GM21515 (cell line): ENCODE measurements at regions not wholly inside any gene's neighbourhood (a gene's known extent, or its start where the extent isn't known, plus 50 kb on each side); places are given as distances from the start of the nearest gene placed in this dataset.

Experiments
- ATAC-seq: cut with Tn5 transposase; IDR thresholded peaks from one replicate; pipeline ENCODE4 v1.9.1; 2021; ENCODE audit not compliant: unreplicated experiment

DNA sequence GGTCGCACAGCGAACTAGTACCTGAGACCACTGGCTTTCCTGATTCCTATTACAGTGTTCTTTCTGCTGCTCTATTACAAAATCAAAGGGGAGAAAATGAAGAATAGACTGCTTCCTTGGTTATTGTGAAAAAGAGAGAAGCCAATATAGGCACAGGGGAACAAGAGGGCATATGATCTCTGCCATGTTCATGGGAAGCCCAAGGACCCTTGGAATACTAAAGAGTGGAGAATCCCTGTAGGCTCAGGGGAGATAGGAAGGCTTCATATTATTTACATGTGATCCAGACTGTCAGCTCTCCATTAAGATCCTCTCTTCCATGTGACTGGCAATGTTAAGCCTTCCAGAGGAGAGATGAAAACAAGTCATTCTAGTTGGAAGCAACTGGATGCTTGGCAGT lies 135.7 kb upstream of the MYCN start:
- ATAC-seq, result no peak

- ATAC-seq, result no peak
These were observed 135.1 kb upstream of the MYCN start for GRCh38 chr2:15805206-15805605.

DNA sequence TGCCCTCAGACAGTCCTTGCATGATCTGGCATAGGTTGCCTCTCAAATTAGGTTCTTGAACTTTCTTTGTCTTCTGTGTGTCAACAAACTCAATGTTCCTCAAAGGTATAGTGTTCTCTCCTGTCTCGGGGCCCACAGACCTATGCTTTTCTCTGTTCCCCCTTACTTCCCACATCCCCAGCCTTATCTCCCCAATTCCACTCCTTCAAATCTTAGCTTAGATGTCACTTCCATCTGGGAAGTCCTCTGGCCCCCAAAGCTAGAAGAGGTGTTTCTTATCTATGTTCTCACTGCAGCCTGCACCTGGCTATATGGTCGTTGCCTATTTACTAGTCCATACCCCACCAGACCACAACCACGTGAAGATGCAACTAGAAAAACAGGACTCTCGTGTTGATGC lies 134.6 kb upstream of the MYCN start:
- no peak for ATAC-seq

DNA sequence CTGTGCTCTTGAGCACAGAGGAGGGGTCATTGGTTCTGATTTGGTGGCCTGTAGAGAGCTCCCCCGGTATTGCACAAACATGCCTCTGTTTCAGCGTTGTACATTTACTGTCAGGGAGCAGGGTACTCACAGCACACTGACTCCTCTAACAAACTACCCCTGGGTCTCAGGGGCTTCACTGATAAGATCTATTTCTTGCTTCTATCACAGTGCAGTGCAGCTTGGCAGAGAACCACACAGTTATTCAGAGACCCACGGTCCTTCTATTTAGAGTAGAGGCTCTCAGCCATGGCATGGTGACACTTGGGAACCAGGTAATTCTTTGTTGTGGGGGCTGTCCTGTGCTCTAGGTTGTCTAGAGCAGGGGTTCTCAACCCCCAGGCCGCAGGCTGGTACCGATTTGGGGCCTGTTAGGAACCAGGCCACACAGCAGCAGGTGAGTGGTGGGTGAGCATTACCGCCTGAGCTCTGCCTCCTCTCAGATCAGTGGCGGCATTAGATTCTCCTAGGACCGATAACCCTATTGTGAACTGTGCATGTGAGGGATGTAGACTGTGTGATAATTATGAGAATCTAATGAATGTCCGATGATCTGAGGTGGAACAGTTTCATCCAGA lies 133.4 kb upstream of the MYCN start:
- ATAC-seq, result no peak

DNA sequence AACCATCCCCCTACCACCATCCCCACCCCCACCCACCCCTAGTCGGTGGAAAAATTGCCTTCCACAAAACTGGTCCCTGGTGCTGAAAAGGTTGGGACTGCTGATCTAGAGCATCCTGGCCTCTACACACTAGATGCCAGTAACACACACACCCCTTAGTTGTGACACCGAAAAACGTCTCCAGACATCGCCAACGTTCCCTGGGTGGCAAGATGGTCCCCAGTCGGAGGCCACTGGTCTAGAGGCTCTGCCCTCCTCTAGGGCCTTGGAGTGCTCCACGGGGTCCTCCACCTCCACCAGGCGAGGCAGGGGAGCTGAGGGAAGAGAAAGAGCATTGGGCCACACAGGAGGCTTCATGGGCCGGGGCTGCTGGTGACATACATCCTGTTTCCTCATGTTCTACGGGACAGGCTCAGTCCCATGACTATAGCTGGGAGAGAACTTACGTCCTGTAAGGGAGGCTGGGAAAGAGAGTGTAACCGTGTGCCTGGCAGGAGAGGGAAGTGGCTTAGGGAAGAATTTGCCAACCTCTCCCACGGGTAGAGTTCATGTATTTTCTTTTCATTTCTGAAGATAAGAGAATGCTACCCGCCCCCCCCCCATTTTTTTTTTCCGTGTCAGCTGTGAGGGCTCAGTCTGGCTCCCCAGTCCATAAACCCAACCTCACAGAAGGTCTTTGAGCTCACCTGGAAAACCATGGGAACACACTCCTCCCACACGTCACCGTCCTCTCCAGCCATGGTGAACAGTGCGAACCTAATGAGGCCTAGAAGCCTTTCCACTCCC lies 132.7 kb upstream of the MYCN start:
- ATAC-seq, result no peak

DNA sequence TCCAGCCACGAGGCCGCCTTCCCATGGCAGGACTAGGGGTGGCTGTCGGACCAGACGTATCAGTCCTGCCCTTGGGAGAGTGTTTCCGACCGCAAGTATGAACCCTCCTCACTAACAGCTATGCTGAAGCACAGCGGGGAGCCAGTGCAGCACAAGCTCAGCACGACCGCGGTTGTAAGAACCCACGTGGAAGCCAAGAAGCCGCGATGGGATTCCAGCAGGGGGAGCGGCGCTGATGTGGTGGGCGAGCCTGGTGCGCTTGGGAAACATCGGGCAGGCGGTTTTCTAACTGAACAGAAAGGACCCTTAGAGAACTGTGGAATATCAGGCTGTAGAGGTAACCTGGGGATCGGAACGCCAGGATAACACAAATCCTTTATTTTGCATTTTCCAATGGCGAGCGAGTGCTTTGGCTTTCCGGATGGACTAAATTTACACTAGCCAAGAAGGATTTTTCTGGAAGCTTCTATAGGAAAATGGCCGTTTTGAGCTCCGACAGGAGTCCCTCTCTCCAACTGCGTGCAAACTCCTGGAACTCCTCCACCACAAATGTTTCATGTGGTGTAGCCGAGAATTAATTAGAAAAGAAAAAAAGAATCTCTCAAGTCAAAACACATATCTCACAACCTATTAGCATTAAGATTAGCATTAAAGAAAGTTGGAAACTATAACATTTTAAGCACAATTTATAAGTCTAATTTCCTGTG lies 132.0 kb upstream of the MYCN start:
- ATAC-seq, result no peak

DNA sequence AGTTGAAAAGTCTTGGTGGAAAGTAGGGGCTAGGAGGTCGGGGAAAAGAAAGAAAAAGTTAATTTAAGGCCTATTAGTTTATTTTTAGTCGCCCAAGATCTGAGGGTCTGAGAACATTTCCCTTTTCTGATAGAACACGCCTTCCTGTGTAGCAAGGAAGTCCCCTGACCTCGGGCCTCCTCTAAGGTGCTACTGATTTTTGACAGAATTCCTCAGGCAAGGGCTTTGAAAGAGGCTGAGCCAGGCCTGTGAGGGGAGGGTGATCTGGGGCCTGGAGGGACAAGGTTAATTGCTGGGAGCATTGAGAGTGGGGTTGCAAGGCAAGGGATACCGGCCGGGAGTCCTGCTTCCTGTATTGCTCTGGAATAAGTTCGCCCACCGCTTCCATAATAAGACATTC lies 131.4 kb upstream of the MYCN start:
- ATAC-seq, result no peak

DNA sequence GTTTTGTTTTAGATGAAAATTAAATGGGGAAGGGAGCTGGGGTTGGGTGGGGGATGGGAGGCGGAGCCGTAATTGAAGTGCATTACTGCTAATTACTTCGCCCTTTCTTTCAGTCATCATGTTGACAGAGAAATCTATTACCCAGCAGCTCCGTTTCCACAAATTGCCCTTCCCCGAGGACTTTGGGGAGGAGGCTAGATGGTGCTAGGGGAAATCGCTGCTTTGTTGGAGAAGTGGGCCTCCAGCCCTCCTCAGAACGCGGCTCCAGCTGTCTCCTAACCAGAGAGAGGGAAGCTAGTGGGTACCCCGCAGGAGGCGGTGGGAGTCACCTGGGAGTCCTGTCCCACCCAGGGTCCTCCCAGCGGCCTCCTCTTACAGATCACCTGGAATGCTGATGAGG lies 130.9 kb upstream of the MYCN start:
- ATAC-seq, result no peak

DNA sequence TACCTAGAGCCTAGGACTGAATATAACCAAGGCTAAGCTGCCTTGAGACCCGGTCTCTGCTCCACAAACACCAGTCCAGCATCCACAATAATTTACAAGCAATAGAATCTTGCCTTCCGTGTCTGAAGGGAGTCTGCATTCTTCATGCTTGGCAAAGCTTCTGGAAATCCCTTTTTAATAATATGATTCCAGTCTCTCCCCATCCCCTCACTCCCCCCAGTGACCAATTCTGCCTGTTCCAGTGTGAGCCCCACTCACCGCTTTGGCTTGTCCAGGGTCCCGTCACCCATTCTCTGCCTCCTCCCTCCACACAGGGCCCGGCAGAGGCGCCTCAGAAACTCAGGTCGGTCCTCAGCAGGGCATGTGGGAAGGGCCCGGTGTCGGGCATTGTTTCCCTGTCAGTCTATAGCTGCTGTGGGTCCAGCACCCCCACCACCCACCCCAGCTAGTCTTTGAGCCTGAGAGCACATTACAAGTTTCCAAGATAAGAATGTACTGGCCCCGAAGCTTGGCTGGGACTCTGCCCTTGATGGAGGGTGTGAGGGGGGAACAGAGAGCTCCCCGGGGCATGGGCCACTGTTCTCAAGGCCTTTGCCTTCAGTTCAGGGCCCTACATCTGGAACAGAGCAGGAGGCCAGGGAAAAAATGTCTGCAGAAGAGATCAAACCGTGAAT lies 129.7 kb upstream of the MYCN start:
- ATAC-seq, result no peak

DNA sequence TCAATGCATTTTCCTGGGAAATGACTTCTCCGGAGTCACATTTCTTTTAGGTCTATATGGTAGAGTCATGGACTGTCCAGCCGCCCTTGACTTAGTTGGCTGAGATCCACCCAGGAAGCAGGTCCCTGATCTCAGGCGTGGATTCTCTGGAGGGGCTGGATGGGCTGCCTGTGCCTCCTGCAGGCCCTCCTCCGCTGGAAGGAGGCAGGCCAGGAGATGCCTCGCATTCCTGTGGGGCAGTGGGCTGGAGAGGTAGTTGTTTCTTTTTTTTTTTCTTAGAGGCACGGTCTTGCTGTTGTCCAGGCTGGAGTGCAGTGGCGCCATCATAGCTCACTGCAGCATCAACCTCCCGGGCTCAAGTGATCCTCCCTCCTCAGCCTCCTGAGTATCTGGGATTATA lies 129.0 kb upstream of the MYCN start:
- ATAC-seq, result no peak

DNA sequence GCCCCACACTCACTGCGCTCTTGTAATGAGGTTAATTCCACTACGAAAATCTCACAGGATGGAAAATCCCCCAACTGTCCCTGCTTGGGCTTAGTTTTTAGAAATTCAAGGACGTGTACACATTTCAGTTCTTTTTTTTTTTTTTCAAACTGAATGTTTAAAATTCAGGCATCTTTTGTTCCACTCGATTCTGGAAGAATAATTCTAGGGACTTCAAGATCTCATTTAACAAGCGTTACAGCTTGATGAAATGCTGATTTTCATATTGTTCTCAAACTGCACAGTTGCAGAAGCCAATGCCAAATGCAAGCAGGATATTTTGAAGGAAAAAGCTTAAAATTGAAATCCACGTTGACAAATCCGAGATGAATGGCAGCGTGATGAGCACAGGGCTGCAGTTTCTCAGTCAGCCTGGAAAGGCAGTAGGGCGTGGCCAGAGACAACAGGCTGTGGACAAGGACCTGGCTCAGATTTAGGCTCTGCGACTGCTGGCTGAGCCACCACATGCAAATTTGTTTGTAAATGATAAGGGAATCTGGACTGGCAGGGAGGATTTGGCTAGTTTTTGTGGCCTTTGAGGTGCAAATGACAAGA lies 128.1 kb upstream of the MYCN start:
- ATAC-seq, result no peak

GRCh38 chr2:15813481-15814266 lies 126.7 kb upstream of the MYCN start:
- ATAC-seq, result no peak

- no peak for ATAC-seq
These were observed 125.9 kb upstream of the MYCN start for GRCh38 chr2:15814403-15814802.

- ATAC-seq, result no peak
These were observed 125.4 kb upstream of the MYCN start for GRCh38 chr2:15814946-15815345.

GRCh38 chr2:15816226-15816625 lies 124.1 kb upstream of the MYCN start:
- no peak for ATAC-seq

DNA sequence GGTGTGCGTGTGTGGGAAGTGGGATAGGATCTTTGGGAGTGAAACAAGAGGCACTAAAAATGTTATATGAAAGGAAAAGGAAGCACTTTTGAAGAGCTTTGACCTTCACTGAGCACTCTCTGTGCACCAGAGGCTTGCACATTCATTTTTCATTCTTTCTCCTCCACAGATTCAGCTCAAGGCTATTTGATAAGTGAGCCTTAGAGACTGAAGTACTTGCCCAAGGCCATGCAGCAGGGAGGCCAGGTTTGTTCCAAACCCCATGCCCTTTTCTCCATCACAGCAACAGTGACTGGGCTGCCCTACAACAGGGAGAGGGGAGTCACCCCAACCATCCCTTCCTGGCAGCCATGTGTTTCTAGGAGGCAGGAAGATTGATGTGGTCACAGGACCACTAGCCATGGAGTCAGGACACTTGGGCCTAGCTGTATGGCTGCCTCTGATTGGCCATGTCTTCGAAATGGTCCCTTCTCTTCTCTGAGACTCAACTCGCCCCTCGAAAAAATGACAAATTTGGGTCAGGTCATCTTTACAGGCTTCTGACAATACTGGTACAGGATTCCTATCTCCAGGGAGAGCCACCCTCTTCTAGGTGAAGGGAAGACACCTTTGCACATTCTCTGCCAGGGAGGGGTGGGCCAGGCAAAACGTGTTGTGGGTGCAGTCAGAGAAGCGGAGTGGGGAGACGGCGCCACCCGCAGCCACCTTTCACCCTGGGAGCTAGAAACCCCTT lies 123.5 kb upstream of the MYCN start:
- no peak for ATAC-seq

DNA sequence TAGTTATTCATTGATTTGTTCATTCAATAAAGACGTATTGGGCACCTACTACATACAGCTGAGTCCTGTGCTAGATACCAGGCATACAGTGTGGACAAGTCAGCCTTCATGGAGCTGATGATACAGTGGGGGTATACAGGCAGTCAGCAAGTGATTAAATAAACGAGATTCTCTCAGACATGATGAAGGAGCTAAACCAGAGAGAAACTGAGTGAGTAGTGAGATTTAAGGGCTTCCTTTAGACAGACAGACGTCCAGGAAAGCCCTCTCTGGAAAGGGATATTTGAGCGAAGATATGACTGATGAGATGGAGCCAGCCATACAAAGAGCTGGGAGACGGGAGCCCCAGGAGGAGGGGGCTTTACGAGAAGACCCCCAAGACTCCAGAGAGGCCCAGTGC lies 122.6 kb upstream of the MYCN start:
- no peak for ATAC-seq

DNA sequence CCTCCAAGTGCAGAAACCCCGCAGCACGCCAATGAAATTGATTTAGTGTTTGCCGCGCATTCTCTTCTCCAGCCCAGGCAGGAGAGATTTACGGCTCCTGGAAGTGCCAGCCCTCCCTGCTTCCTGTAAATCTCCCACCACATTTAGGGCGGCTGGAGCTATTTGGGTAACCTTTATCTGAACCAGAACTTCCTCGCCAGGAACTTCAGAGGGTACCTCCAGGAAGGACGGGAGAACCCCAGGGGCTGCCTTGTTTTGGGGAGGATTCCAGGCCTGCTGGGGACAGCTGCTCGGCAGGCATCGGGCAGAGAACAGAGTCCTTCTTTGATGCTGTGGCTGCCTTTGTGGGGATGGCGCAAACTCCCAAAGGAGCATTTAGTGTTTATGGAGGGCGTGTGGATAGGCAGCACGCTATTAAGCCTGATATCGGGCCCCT lies 122.0 kb upstream of the MYCN start:
- no peak for ATAC-seq

DNA sequence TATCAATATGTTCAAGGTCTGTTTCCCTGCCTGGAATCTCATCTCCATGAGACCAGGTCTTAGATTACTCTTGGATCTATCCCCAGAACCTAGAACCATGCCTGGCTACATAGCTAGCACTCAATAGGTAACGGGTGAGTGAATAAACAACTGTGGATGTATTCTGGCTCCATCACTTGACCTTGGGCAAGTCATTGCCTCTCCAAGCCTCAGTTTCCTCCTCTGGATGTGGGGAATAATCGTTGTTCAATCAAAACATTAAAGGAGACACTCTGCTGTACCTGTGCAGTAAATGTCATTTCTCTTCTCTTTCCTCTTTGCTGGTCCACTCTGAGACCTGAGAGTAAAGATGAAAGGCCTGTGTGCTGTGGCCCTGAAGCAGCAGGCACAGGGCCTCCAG lies 121.5 kb upstream of the MYCN start:
- no peak for ATAC-seq
